ENCODE measurements at regions not wholly inside any gene's neighbourhood (a gene's known extent, or its start where the extent isn't known, plus 50 kb on each side); places are given as distances from the start of the nearest gene placed in this dataset.

DNA sequence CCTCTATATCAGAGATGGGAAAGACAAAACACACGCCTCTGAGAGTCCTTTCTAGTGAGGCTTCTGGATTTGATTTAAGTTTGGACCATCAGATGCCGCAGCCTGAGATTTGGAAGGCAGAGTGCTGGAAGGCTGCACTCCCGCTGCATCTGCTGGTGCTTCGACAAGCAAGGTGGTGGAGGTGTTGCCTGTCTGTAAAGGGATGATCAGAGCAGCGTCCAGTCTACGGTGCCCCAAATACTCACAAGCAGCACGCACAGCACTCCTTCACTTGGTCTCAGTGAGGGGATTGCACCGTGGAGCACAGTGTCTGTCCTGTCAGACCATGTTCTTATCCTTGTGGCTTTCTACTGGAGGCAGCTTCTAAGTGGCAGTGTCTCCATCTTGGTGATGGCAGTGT is 221.4 kb downstream of the GADD45G start:
- H3K9me3 ChIP-seq (ENCODE audit: control insufficient read depth, insufficient read depth, low read length), result no peaks in the 10 kb centered on the region
- no peaks in the 10 kb centered on the region for H3K36me3 ChIP-seq (ENCODE audit: control insufficient read depth, insufficient read depth, low read length)
- H3K9ac ChIP-seq (ENCODE audit: low read depth, low read length), result no peak overlapping the region
- H3K4me3 ChIP-seq (ENCODE audit: low read depth, low read length), result no peak overlapping the region
- H3K27me3 ChIP-seq (ENCODE audit: control insufficient read depth, insufficient read depth, low read length), result no peaks in the 10 kb centered on the region
- H3K4me1 ChIP-seq (ENCODE audit: control insufficient read depth, insufficient read depth, low read length), result no peaks in the 10 kb centered on the region

GRCh38 chr9:89829346-89829745 is 224.5 kb downstream of the GADD45G start:
- Histone ChIP-seq H3K4me1 (ENCODE audit: control insufficient read depth, insufficient read depth, low read length) (no peaks in the 10 kb centered on the region), H3K27me3 (ENCODE audit: control insufficient read depth, insufficient read depth, low read length) (no peaks in the 10 kb centered on the region)

GRCh38 chr9:89835666-89836065 is 230.9 kb downstream of the GADD45G start:
- no peaks in the 10 kb centered on the region for H3K27me3 ChIP-seq (ENCODE audit: control insufficient read depth, insufficient read depth, low read length)
- H3K4me1 ChIP-seq (ENCODE audit: control insufficient read depth, insufficient read depth, low read length), result peaks cover 17% of the 10 kb centered on the region
- no peak overlapping the region for H3K9ac ChIP-seq (ENCODE audit: low read depth, low read length)

More at GRCh38 chr9:89829346-89829745, 224.5 kb downstream of the GADD45G start:
- Histone ChIP-seq H3K9ac (ENCODE audit: low read depth, low read length) (no peak overlapping the region), H3K36me3 (ENCODE audit: control insufficient read depth, insufficient read depth, low read length) (no peaks in the 10 kb centered on the region), H3K4me3 (ENCODE audit: low read depth, low read length) (no peak overlapping the region), H3K9me3 (ENCODE audit: control insufficient read depth, insufficient read depth, low read length) (no peaks in the 10 kb centered on the region)

DNA sequence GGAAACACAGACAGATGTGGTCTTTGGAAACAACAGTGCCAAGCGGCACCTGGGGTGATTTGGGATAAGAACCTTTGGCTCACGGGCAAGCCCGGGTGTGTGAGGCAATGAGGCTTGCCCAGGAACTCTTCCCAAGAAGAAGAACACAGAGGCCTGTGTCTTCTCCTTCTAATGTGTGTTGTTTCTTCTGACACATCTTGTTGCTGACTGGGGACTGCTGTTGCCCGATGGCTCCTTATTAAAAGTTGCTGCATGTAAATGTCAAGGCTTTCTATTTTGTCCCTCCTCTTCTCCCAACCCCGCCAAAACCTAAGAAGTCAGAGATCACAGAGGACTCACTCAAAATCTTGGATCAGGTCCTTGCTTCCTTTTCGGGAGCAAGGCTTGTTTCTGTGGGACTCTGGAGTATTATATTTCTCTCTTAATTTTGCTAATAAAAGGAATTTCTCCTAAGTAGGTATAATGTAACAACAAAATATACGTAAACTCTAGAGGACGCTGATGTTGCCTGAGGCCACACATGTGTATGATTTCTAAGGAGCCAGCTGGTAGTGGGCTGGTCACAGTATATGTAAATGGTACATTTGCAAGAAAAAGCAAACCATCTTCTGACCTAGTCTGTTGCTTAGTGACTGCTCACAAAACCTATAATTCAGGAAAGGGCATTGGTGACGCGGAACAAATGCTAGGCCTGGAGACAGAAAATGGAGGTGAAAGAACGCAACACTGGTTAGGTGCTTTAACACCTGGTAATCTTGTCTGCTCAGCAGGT is 232.5 kb downstream of the GADD45G start:
- Histone ChIP-seq H3K4me1 (ENCODE audit: control insufficient read depth, insufficient read depth, low read length) (peaks cover 17% of the 10 kb centered on the region), H3K9me3 (ENCODE audit: control insufficient read depth, insufficient read depth, low read length) (no peaks in the 10 kb centered on the region), H3K9ac (ENCODE audit: low read depth, low read length) (no peak overlapping the region), H3K27me3 (ENCODE audit: control insufficient read depth, insufficient read depth, low read length) (no peaks in the 10 kb centered on the region), H3K36me3 (ENCODE audit: control insufficient read depth, insufficient read depth, low read length) (no peaks in the 10 kb centered on the region), H3K4me3 (ENCODE audit: low read depth, low read length) (no peak overlapping the region)

More at GRCh38 chr9:89835666-89836065, 230.9 kb downstream of the GADD45G start:
- Histone ChIP-seq H3K4me3 (ENCODE audit: low read depth, low read length) (no peak overlapping the region), H3K36me3 (ENCODE audit: control insufficient read depth, insufficient read depth, low read length) (no peaks in the 10 kb centered on the region), H3K9me3 (ENCODE audit: control insufficient read depth, insufficient read depth, low read length) (no peaks in the 10 kb centered on the region)

GRCh38 chr9:89837934-89838310 is 233.1 kb downstream of the GADD45G start:
- Histone ChIP-seq H3K36me3 (ENCODE audit: control insufficient read depth, insufficient read depth, low read length) (no peaks in the 10 kb centered on the region), H3K9me3 (ENCODE audit: control insufficient read depth, insufficient read depth, low read length) (no peaks in the 10 kb centered on the region), H3K4me1 (ENCODE audit: control insufficient read depth, insufficient read depth, low read length) (peaks cover 17% of the 10 kb centered on the region), H3K4me3 (ENCODE audit: low read depth, low read length) (no peak overlapping the region), H3K9ac (ENCODE audit: low read depth, low read length) (no peak overlapping the region), H3K27me3 (ENCODE audit: control insufficient read depth, insufficient read depth, low read length) (no peaks in the 10 kb centered on the region)

GRCh38 chr9:89838621-89839020 is 233.8 kb downstream of the GADD45G start:
- H3K4me1 ChIP-seq (ENCODE audit: control insufficient read depth, insufficient read depth, low read length), result peaks cover 17% of the 10 kb centered on the region
- no peak overlapping the region for H3K4me3 ChIP-seq (ENCODE audit: low read depth, low read length)
- no peaks in the 10 kb centered on the region for H3K9me3 ChIP-seq (ENCODE audit: control insufficient read depth, insufficient read depth, low read length)
- H3K27me3 ChIP-seq (ENCODE audit: control insufficient read depth, insufficient read depth, low read length), result no peaks in the 10 kb centered on the region
- no peak overlapping the region for H3K9ac ChIP-seq (ENCODE audit: low read depth, low read length)
- H3K36me3 ChIP-seq (ENCODE audit: control insufficient read depth, insufficient read depth, low read length), result no peaks in the 10 kb centered on the region

DNA sequence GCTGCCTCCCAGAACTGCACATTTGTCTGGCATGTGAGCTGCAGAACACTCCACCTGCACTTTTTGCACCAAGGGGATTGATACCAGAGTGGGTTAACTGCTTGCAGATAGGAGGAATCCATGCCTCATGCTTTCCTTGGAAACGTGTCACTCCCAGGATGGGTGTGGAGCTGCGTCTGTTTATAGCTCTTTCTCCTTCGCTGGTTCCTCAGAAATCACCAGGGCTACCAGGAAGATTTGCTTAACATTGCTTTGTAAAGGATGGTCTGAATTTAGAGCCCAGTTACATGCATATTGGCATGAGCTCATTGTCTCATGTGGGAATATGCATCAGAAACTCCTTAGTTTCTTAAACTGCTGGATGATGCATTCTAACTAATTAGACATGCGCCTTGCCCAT is 234.6 kb downstream of the GADD45G start:
- H3K27me3 ChIP-seq (ENCODE audit: control insufficient read depth, insufficient read depth, low read length), result no peaks in the 10 kb centered on the region
- H3K9me3 ChIP-seq (ENCODE audit: control insufficient read depth, insufficient read depth, low read length), result no peaks in the 10 kb centered on the region
- H3K36me3 ChIP-seq (ENCODE audit: control insufficient read depth, insufficient read depth, low read length), result no peaks in the 10 kb centered on the region
- no peak overlapping the region for H3K9ac ChIP-seq (ENCODE audit: low read depth, low read length)
- peaks cover 17% of the 10 kb centered on the region for H3K4me1 ChIP-seq (ENCODE audit: control insufficient read depth, insufficient read depth, low read length)
- H3K4me3 ChIP-seq (ENCODE audit: low read depth, low read length), result no peak overlapping the region

DNA sequence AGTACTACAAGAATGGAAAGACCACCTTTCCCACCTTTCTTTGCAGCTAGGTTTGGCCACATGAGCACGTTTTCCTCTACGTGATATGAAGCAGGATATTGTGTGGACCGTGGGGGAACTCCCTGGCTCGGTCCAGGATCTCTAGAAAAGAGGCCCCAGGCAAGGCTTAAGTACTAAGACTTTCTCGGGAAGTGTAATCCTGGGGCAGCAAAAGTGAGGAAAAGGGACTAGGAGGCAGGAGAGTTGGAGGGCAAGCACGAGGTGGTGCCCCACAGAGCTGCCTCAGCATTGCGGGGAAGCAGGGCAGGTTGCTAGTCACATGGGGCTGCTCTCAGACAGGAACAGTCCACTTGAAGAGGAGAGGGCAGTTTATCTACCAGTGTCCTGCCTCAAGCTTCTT is 235.1 kb downstream of the GADD45G start:
- Histone ChIP-seq H3K27me3 (ENCODE audit: control insufficient read depth, insufficient read depth, low read length) (no peaks in the 10 kb centered on the region), H3K4me1 (ENCODE audit: control insufficient read depth, insufficient read depth, low read length) (peaks cover 17% of the 10 kb centered on the region), H3K4me3 (ENCODE audit: low read depth, low read length) (no peak overlapping the region), H3K9me3 (ENCODE audit: control insufficient read depth, insufficient read depth, low read length) (no peaks in the 10 kb centered on the region), H3K36me3 (ENCODE audit: control insufficient read depth, insufficient read depth, low read length) (no peaks in the 10 kb centered on the region), H3K9ac (ENCODE audit: low read depth, low read length) (no peak overlapping the region)

- Histone ChIP-seq H3K36me3 (ENCODE audit: control insufficient read depth, insufficient read depth, low read length) (no peaks in the 10 kb centered on the region), H3K27me3 (ENCODE audit: control insufficient read depth, insufficient read depth, low read length) (no peaks in the 10 kb centered on the region), H3K9ac (ENCODE audit: low read depth, low read length) (no peak overlapping the region), H3K4me1 (ENCODE audit: control insufficient read depth, insufficient read depth, low read length) (peaks cover 17% of the 10 kb centered on the region), H3K4me3 (ENCODE audit: low read depth, low read length) (no peak overlapping the region), H3K9me3 (ENCODE audit: control insufficient read depth, insufficient read depth, low read length) (no peaks in the 10 kb centered on the region)
Observed at GRCh38 chr9:89841456-89841855, 236.6 kb downstream of the GADD45G start.

- no peaks in the 10 kb centered on the region for H3K36me3 ChIP-seq (ENCODE audit: control insufficient read depth, insufficient read depth, low read length)
- no peak overlapping the region for H3K4me3 ChIP-seq (ENCODE audit: low read depth, low read length)
- H3K9me3 ChIP-seq (ENCODE audit: control insufficient read depth, insufficient read depth, low read length), result no peaks in the 10 kb centered on the region
- peaks cover 15% of the 10 kb centered on the region for H3K4me1 ChIP-seq (ENCODE audit: control insufficient read depth, insufficient read depth, low read length)
- H3K9ac ChIP-seq (ENCODE audit: low read depth, low read length), result no peak overlapping the region
- H3K27me3 ChIP-seq (ENCODE audit: control insufficient read depth, insufficient read depth, low read length), result no peaks in the 10 kb centered on the region
Observed at GRCh38 chr9:89842267-89842768, 237.5 kb downstream of the GADD45G start.

DNA sequence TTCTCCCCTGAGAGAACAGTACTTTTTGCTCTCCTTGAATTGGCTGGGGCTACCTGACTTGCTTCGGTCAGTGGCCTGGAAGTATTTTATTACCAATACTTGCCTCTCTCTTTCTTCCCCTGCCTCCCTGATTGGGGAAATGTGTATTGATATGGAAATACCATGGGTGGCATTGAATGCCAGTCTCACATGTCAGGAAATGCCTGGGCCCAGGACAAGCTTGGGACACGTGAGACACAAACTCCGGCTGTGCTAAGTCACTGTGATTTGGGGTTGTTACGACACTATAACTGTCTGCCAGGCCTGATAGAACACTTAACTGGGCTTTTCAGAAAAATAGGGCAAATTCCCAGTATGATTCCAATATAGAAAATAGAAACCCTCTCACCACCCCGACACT is 238.3 kb downstream of the GADD45G start:
- H3K36me3 ChIP-seq (ENCODE audit: control insufficient read depth, insufficient read depth, low read length), result no peaks in the 10 kb centered on the region
- no peaks in the 10 kb centered on the region for H3K9me3 ChIP-seq (ENCODE audit: control insufficient read depth, insufficient read depth, low read length)
- peaks cover 8% of the 10 kb centered on the region for H3K4me1 ChIP-seq (ENCODE audit: control insufficient read depth, insufficient read depth, low read length)
- no peak overlapping the region for H3K4me3 ChIP-seq (ENCODE audit: low read depth, low read length)
- no peak overlapping the region for H3K9ac ChIP-seq (ENCODE audit: low read depth, low read length)
- H3K27me3 ChIP-seq (ENCODE audit: control insufficient read depth, insufficient read depth, low read length), result no peaks in the 10 kb centered on the region

GRCh38 chr9:89843591-89843990 is 238.8 kb downstream of the GADD45G start:
- no peaks in the 10 kb centered on the region for H3K27me3 ChIP-seq (ENCODE audit: control insufficient read depth, insufficient read depth, low read length)

More at GRCh38 chr9:89843591-89843990, 238.8 kb downstream of the GADD45G start:
- Histone ChIP-seq H3K4me3 (ENCODE audit: low read depth, low read length) (no peak overlapping the region), H3K9ac (ENCODE audit: low read depth, low read length) (no peak overlapping the region), H3K36me3 (ENCODE audit: control insufficient read depth, insufficient read depth, low read length) (no peaks in the 10 kb centered on the region), H3K9me3 (ENCODE audit: control insufficient read depth, insufficient read depth, low read length) (no peaks in the 10 kb centered on the region), H3K4me1 (ENCODE audit: control insufficient read depth, insufficient read depth, low read length) (peaks cover 5% of the 10 kb centered on the region)
